Lower lobe of right lung (tissue), 2 donors: ENCODE measurements at regions not wholly inside any gene's neighbourhood (a gene's known extent, or its start where the extent isn't known, plus 50 kb on each side); places are given as distances from the start of the nearest gene placed in this dataset.

Source experiments
- ATAC-seq, 2 donors: fragments of 200-7000 bp; cut with Tn5 transposase; one replicate each; pipeline ENCODE4 v1.9.1; 2020 to 2022; ENCODE audit warnings: mild to moderate bottlenecking in 2 of 2, moderate library complexity in 2 of 2
- DNase-seq: peaks from one replicate; pipeline ENCODE4 v3.0.0-alpha.2; 2020
- H3K27ac ChIP-seq: fragments of 200-600 bp; one replicate; pipeline ENCODE4 v1.8.0; 2022
- H3K27me3 ChIP-seq: fragments of 200-600 bp; one replicate; pipeline ENCODE4 v1.8.0; 2022; ENCODE audit warnings: low read depth
- H3K36me3 ChIP-seq: fragments of 200-600 bp; one replicate; pipeline ENCODE4 v1.8.0; 2022; ENCODE audit warnings: mild to moderate bottlenecking
- H3K4me1 ChIP-seq: fragments of 200-600 bp; one replicate; pipeline ENCODE4 v1.8.0; 2022
- H3K4me3 ChIP-seq: fragments of 200-600 bp; one replicate; pipeline ENCODE4 v1.8.0; 2022; ENCODE audit warnings: mild to moderate bottlenecking
- H3K9me3 ChIP-seq: fragments of 200-600 bp; one replicate; pipeline ENCODE4 v1.8.0; 2022
- intact Hi-C: fragments of 100-400 bp; cut with DNase I; formaldehyde crosslinking; loops from one replicate; pipeline ENCODE4 v1.11.0; 2022
- TF ChIP-seq, protein P1 (sequence below): fragments of 200-600 bp; IDR thresholded peaks from one replicate; pipeline ENCODE4 v1.8.0; 2022; ENCODE audit warnings: antibody characterized with exemption, mild to moderate bottlenecking
- donor health status: DM: no; HTN: yes; CAD: no; lungs with severe emphysema.

DNA sequence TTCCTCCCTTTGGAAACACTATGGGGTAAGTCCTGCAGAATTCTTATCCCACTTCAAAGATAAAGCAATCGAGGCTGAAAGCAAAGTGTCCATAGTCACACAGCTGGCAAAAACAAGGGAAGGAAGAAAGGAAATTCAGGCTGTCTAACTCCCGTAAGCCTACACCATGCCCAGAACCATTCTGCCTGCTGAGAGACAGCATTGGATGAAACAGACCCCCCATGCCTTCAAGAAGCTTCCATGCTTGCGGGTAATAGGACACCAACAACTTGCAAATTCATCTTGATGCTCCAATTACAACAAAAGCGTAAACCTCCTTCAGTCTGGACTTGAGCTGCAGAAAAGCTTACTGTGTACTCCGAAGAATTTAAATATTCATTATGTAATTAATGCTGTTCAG lies 181.1 kb upstream of the WWC1 start:
- Histone ChIP-seq H3K4me1 (no peaks in the 10 kb centered on the region), H3K27ac (no peak overlapping the region), H3K9me3 (no peaks in the 10 kb centered on the region), H3K36me3 (no peaks in the 10 kb centered on the region), H3K27me3 (no peaks in the 10 kb centered on the region), H3K4me3 (no peak overlapping the region)
- DNase-seq: no peak
- intact Hi-C loops: no loop called here
- ATAC-seq: no peak
- TF ChIP-seq, protein P1, sequence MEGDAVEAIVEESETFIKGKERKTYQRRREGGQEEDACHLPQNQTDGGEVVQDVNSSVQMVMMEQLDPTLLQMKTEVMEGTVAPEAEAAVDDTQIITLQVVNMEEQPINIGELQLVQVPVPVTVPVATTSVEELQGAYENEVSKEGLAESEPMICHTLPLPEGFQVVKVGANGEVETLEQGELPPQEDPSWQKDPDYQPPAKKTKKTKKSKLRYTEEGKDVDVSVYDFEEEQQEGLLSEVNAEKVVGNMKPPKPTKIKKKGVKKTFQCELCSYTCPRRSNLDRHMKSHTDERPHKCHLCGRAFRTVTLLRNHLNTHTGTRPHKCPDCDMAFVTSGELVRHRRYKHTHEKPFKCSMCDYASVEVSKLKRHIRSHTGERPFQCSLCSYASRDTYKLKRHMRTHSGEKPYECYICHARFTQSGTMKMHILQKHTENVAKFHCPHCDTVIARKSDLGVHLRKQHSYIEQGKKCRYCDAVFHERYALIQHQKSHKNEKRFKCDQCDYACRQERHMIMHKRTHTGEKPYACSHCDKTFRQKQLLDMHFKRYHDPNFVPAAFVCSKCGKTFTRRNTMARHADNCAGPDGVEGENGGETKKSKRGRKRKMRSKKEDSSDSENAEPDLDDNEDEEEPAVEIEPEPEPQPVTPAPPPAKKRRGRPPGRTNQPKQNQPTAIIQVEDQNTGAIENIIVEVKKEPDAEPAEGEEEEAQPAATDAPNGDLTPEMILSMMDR: no peak

DNA sequence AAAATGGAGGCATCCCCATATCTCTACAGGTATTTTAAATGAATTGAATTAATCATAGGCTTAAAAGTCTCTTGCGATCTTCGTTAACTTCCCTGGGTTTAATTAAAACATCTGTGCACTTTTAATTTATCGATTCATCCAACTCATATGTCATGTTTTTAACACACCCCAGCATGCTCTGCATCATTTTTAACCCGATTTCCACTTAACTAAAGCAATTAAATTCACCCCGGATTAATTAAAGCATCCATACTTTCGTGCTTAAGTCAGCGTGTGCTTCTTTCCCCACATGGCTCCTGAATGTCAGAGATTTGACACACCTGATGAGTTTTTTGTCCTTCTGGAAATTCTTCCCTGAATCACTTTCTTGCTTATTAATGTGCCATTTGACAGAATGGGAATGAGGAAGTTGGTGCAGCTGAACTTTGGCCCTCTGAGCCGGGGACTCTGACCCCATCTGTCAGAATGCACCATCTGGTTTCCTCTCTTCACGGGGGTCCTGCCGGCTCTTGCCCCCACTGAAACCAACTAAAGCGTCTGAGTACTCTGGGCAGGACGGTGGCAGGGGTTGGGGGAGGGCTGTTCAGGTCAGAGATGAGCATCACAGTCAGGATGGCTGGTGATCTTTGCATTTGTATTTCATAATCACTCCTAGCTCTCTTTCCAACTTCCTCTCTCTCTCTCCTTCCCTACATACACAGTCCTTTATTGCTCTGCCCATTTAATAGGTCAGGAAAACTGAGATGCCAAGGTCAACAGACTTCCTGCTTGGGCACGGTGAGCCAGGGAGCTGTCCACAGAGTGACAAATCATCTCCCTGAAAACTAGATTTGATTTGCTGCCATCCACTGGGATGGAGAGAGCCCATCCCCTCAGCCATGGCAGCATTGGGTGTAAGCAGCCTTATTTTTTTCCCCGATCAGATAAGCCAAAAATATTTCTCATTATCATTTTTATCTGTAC lies 180.3 kb upstream of the WWC1 start:
- ATAC-seq (no peak), DNase-seq (no peak)
- no peaks in the 10 kb centered on the region for H3K9me3 ChIP-seq
- H3K4me1 ChIP-seq: no peaks in the 10 kb centered on the region
- H3K27ac ChIP-seq: no peak overlapping the region
- H3K36me3 ChIP-seq: no peaks in the 10 kb centered on the region
- TF ChIP-seq, protein P1: no peak
- intact Hi-C loops: no loop called here
- H3K4me3 ChIP-seq: no peak overlapping the region
- no peaks in the 10 kb centered on the region for H3K27me3 ChIP-seq

DNA sequence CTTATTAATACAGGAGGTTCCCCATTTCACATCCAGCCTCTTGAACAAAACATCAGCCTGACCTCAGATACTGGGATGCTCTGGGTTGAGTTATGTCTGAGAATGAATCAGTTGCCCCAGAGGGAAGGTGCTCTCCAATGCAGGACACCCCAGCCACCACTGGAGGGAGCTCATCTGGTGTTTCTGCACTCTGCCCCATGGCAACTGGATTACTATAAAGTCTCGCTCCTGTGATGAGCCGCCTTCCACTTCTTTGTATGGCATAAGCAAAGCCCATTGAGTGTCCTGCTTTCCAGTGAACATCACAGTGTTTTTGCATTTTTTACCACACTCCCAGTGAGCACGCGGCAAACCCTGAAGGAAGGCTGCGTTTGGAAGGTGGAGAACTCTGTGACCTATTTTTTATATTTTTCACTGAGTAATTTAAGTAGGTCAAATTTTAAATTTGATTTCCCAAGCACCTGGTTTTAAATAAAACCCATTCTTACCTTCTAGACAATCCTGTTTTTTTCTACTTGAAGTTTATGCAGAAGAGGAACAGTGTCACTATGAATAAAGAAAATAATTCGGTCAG lies 176.9 kb upstream of the WWC1 start:
- H3K4me1 ChIP-seq: no peaks in the 10 kb centered on the region
- ATAC-seq (peak; percentile 69 to 83), DNase-seq (peak; percentile 54)
- intact Hi-C loops: no loop called here
- no peak overlapping the region for H3K4me3 ChIP-seq
- H3K36me3 ChIP-seq: no peaks in the 10 kb centered on the region
- H3K27me3 ChIP-seq: no peaks in the 10 kb centered on the region
- no peak overlapping the region for H3K27ac ChIP-seq
- H3K9me3 ChIP-seq: no peaks in the 10 kb centered on the region
- TF ChIP-seq, protein P1: peak; percentile 67

DNA sequence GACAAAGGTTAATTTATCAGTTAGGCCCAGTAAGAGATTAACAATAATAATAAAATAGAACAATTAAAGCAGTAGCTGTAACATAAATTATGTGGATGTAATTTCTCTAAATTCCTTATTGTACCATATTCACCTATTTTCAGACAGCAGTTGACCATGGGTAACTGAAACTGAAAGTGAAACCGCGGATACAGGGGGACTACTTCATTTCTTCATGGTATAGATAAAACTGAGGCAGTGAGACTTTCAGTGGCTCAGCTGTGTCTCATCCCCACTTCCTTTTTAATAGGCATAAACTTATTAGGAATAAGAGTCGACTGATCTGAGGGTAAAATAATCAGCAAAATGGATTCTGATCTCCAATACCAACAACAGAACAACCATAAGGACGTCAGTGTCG lies 174.0 kb upstream of the WWC1 start:
- Histone ChIP-seq H3K4me1 (no peaks in the 10 kb centered on the region), H3K9me3 (no peaks in the 10 kb centered on the region), H3K27me3 (no peaks in the 10 kb centered on the region), H3K27ac (no peak overlapping the region), H3K4me3 (no peak overlapping the region), H3K36me3 (no peaks in the 10 kb centered on the region)
- intact Hi-C loops: no loop called here
- DNase-seq: no peak
- ATAC-seq: no peak
- TF ChIP-seq, protein P1: no peak

DNA sequence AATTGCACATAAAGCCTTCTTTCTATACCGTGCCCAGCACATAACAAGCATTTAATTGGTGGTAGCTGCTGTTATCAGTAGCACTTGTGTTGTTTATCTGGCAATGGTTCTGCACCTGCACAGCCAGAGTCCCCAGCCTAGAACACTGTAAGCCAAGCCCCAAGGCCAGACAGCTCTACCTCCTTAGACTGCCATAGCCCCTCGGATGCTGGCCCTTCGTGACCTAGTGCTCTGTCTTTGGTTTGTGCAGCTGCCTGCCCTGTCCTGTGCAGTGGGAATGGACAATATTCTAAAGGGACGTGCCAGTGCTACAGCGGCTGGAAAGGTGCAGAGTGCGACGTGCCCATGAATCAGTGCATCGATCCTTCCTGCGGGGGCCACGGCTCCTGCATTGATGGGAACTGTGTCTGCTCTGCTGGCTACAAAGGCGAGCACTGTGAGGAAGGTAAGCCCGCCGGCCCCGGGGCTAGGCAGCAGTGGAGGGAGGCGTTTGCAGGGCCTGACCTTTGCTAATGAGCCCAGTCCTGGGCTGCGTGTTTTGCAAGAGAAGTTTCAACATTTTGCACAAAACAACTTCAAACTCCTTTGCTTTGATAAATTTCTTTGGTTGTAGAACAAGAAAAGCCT lies 173.3 kb upstream of the WWC1 start:
- no peaks in the 10 kb centered on the region for H3K4me1 ChIP-seq
- no peaks in the 10 kb centered on the region for H3K9me3 ChIP-seq
- ATAC-seq: peak in 1 of 2 donors; percentile 53
- TF ChIP-seq, protein P1: no peak
- no peak overlapping the region for H3K27ac ChIP-seq
- DNase-seq: no peak
- intact Hi-C loops: no loop called here
- H3K4me3 ChIP-seq: no peak overlapping the region
- no peaks in the 10 kb centered on the region for H3K36me3 ChIP-seq
- H3K27me3 ChIP-seq: no peaks in the 10 kb centered on the region
